Naive thymus-derived CD4-positive, alpha-beta T cell (primary cell): ENCODE measurements at regions not wholly inside any gene's neighbourhood (a gene's known extent, or its start where the extent isn't known, plus 50 kb on each side); places are given as distances from the start of the nearest gene placed in this dataset.

Experiments used
- ATAC-seq: fragments of 150-1000 bp; cut with Tn5 transposase; 2 replicates; pipeline ENCODE4 v1.10.0; 2021; ENCODE audit warnings: mild to moderate bottlenecking, moderate library complexity
- CTCF ChIA-PET: fragments of 350-600 bp; sonication (Branson Sonifier 250); formaldehyde crosslinking; loops from one replicate; lab custom pipeline; 2021; ENCODE audit warnings: antibody characterized with exemption; lab: Charles Lee
- POLR2A ChIA-PET: fragments of 350-600 bp; sonication (Branson Sonifier 250); formaldehyde crosslinking; loops from one replicate; lab custom pipeline; 2021; ENCODE audit warnings: antibody characterized with exemption, inconsistent platforms; lab: Charles Lee
- DNase-seq, 9 donors: peaks; one replicate each; pipeline versions ENCODE4 v3.0.0 to v3.0.0-alpha.2; 2020 to 2022; ENCODE audit warnings: mixed read lengths in 1 of 9
- H3K27ac ChIP-seq: one replicate; pipeline ENCODE4 v1.7.0; 2013; ENCODE audit warnings: mild to moderate bottlenecking, low read depth, low read length, moderate library complexity
- H3K27me3 ChIP-seq, 2 donors: one replicate each; pipeline ENCODE4 v1.7.0; 2013; ENCODE audit warnings: low read length in 2 of 2, mild to moderate bottlenecking in 2 of 2, moderate library complexity in 2 of 2; ENCODE audit not compliant: control insufficient read depth in 2 of 2, insufficient read depth in 2 of 2
- H3K36me3 ChIP-seq, 3 experiments: 1 replicate in 2 of 3; 2 replicates in 1 of 3; pipeline ENCODE4 v1.7.0; 2013; ENCODE audit warnings: low read length in 3 of 3, mild to moderate bottlenecking in 3 of 3, moderate library complexity in 1 of 3; ENCODE audit not compliant: insufficient read depth in 3 of 3, control insufficient read depth in 2 of 3
- H3K4me1 ChIP-seq, 2 donors: one replicate each; pipeline ENCODE4 v1.7.0; 2013; ENCODE audit warnings: low read length in 2 of 2, mild to moderate bottlenecking in 2 of 2, moderate library complexity in 1 of 2; ENCODE audit not compliant: control insufficient read depth in 2 of 2, insufficient read depth in 2 of 2
- H3K4me3 ChIP-seq: 2 replicates; pipeline ENCODE4 v1.7.0; 2013; ENCODE audit warnings: mild to moderate bottlenecking, low read length
- H3K9me3 ChIP-seq, 3 experiments: 1 replicate in 2 of 3; 2 replicates in 1 of 3; pipeline ENCODE4 v1.7.0; 2013; ENCODE audit warnings: low read length in 3 of 3; ENCODE audit not compliant: control insufficient read depth in 2 of 3
- H3K27ac Mint-ChIP-seq, 9 donors: one replicate each; pipeline ENCODE4 v1.8.0; 2020 to 2022; ENCODE audit warnings: mixed read lengths in 9 of 9, mild to moderate bottlenecking in 8 of 9, moderate library complexity in 5 of 9, inconsistent platforms in 2 of 9
- H3K27me3 Mint-ChIP-seq, 5 donors: one replicate each; pipeline ENCODE4 v1.8.0; 2021 to 2022; ENCODE audit warnings: mixed read lengths in 5 of 5, mild to moderate bottlenecking in 1 of 5
- H3K36me3 Mint-ChIP-seq, 5 donors: one replicate each; pipeline ENCODE4 v1.8.0; 2020 to 2022; ENCODE audit warnings: mixed read lengths in 5 of 5, mild to moderate bottlenecking in 3 of 5, inconsistent platforms in 1 of 5
- H3K4me1 Mint-ChIP-seq, 7 donors: one replicate each; pipeline ENCODE4 v1.8.0; 2020 to 2022; ENCODE audit warnings: mixed read lengths in 7 of 7, mild to moderate bottlenecking in 3 of 7, inconsistent platforms in 1 of 7
- H3K4me3 Mint-ChIP-seq, 10 donors: one replicate each; pipeline ENCODE4 v1.8.0; 2020 to 2022; ENCODE audit warnings: mild to moderate bottlenecking in 10 of 10, mixed read lengths in 10 of 10, moderate library complexity in 6 of 10, inconsistent platforms in 2 of 10
- H3K9me3 Mint-ChIP-seq, 11 donors: one replicate each; pipeline ENCODE4 v1.8.0; 2020 to 2022; ENCODE audit warnings: mixed read lengths in 11 of 11, mild to moderate bottlenecking in 4 of 11, inconsistent platforms in 1 of 11, moderate library complexity in 1 of 11
- intact Hi-C, 2 donors: fragments of 100-400 bp; cut with micrococcal nuclease; formaldehyde crosslinking; loops; one replicate each; pipeline ENCODE4 v1.15.1; 2023

GRCh38 chr16:55039931-55040330, 109.3 kb downstream of the IRX5 start:
- no peaks in the 10 kb centered on the region for H3K36me3 ChIP-seq
- no peak overlapping the region for H3K27ac ChIP-seq
- H3K27me3 ChIP-seq: no peaks in the 10 kb centered on the region
- Mint-ChIP-seq H3K27me3 (peaks cover 0 to 12% (median 0%) of the 10 kb centered on the region in 5 donors), H3K4me3 (no peak overlapping the region), H3K36me3 (no peaks in the 10 kb centered on the region), H3K27ac (no peak overlapping the region), H3K9me3 (peaks cover 0 to 2% (median 0%) of the 10 kb centered on the region in 11 donors), H3K4me1 (no peaks in the 10 kb centered on the region)
- no peak for DNase-seq
- H3K4me3 ChIP-seq: no peak overlapping the region
- no peak for ATAC-seq
- intact Hi-C loops: no loop called here
- POLR2A ChIA-PET: no interaction called here
- no peaks in the 10 kb centered on the region for H3K4me1 ChIP-seq
- CTCF ChIA-PET: no interaction called here
- no peaks in the 10 kb centered on the region for H3K9me3 ChIP-seq

- CTCF ChIA-PET: no interaction called here
- intact Hi-C loops: no loop called here
- Mint-ChIP-seq H3K4me3 (no peak overlapping the region), H3K4me1 (no peaks in the 10 kb centered on the region), H3K36me3 (no peaks in the 10 kb centered on the region), H3K9me3 (peaks cover 0 to 2% (median 0%) of the 10 kb centered on the region in 11 donors), H3K27me3 (peaks cover 0 to 12% (median 0%) of the 10 kb centered on the region in 5 donors), H3K27ac (no peak overlapping the region)
- ATAC-seq (no peak), DNase-seq (no peak)
- H3K27me3 ChIP-seq: no peaks in the 10 kb centered on the region
- H3K4me1 ChIP-seq: no peaks in the 10 kb centered on the region
- no peak overlapping the region for H3K4me3 ChIP-seq
- H3K36me3 ChIP-seq: no peaks in the 10 kb centered on the region
- POLR2A ChIA-PET: no interaction called here
- H3K9me3 ChIP-seq: no peaks in the 10 kb centered on the region
- no peak overlapping the region for H3K27ac ChIP-seq
These were observed 109.9 kb downstream of the IRX5 start for GRCh38 chr16:55040366-55041086.

- ATAC-seq (no peak), DNase-seq (no peak)
- Mint-ChIP-seq H3K4me3 (no peak overlapping the region), H3K4me1 (no peaks in the 10 kb centered on the region), H3K9me3 (peaks cover 0 to 4% (median 0%) of the 10 kb centered on the region in 11 donors), H3K27me3 (peaks cover 0 to 12% (median 2%) of the 10 kb centered on the region in 5 donors), H3K27ac (no peak overlapping the region), H3K36me3 (no peaks in the 10 kb centered on the region)
- no peaks in the 10 kb centered on the region for H3K36me3 ChIP-seq
- no peaks in the 10 kb centered on the region for H3K4me1 ChIP-seq
- H3K9me3 ChIP-seq: no peaks in the 10 kb centered on the region
- POLR2A ChIA-PET: no interaction called here
- intact Hi-C loops: no loop called here
- no peaks in the 10 kb centered on the region for H3K27me3 ChIP-seq
- no peak overlapping the region for H3K4me3 ChIP-seq
- H3K27ac ChIP-seq: no peak overlapping the region
- CTCF ChIA-PET: no interaction called here
These were observed 111.0 kb downstream of the IRX5 start for GRCh38 chr16:55041540-55042234.

- DNase-seq: no peak
- no peaks in the 10 kb centered on the region for H3K4me1 Mint-ChIP-seq
- ChIA-PET CTCF (interaction anchor here (0.6 kb wide), 1 partner anchor 351 kb away, joined by 3 read pairs; no protein-coding TSS in a partner anchor), POLR2A (no interaction called here)
- H3K27ac Mint-ChIP-seq: no peak overlapping the region
- ATAC-seq: no peak
- H3K27me3 Mint-ChIP-seq: peaks cover 0 to 8% (median 5%) of the 10 kb centered on the region in 5 donors
- Histone ChIP-seq H3K9me3 (no peaks in the 10 kb centered on the region), H3K27ac (no peak overlapping the region), H3K4me1 (no peaks in the 10 kb centered on the region), H3K4me3 (no peak overlapping the region), H3K27me3 (no peaks in the 10 kb centered on the region), H3K36me3 (no peaks in the 10 kb centered on the region)
- intact Hi-C loops: no loop called here
- H3K4me3 Mint-ChIP-seq: no peak overlapping the region
- peaks cover 0 to 4% (median 0%) of the 10 kb centered on the region in 11 donors for H3K9me3 Mint-ChIP-seq
- no peaks in the 10 kb centered on the region for H3K36me3 Mint-ChIP-seq
These were observed 112.1 kb downstream of the IRX5 start for GRCh38 chr16:55042556-55043432.

- ChIA-PET POLR2A (no interaction called here), CTCF (interaction anchor here (0.6 kb wide), 1 partner anchor 350 kb away, joined by 3 read pairs; no protein-coding TSS in a partner anchor)
- Mint-ChIP-seq H3K27me3 (peaks cover 0 to 8% (median 5%) of the 10 kb centered on the region in 5 donors), H3K36me3 (no peaks in the 10 kb centered on the region), H3K27ac (no peak overlapping the region), H3K4me1 (no peaks in the 10 kb centered on the region), H3K9me3 (peaks cover 0 to 4% (median 0%) of the 10 kb centered on the region in 11 donors), H3K4me3 (no peak overlapping the region)
- no peak overlapping the region for H3K4me3 ChIP-seq
- no peaks in the 10 kb centered on the region for H3K27me3 ChIP-seq
- H3K4me1 ChIP-seq: no peaks in the 10 kb centered on the region
- ATAC-seq (no peak), DNase-seq (no peak)
- no peaks in the 10 kb centered on the region for H3K9me3 ChIP-seq
- no peaks in the 10 kb centered on the region for H3K36me3 ChIP-seq
- intact Hi-C loops: no loop called here
- H3K27ac ChIP-seq: no peak overlapping the region
These were observed 112.8 kb downstream of the IRX5 start for GRCh38 chr16:55043499-55043898.

GRCh38 chr16:55044201-55044975, 113.7 kb downstream of the IRX5 start:
- ATAC-seq (no peak), DNase-seq (no peak)
- ChIA-PET CTCF (no interaction called here), POLR2A (no interaction called here)
- H3K27me3 ChIP-seq: no peaks in the 10 kb centered on the region
- no peak overlapping the region for H3K4me3 Mint-ChIP-seq
- intact Hi-C loops: no loop called here
- no peak overlapping the region for H3K4me3 ChIP-seq
- no peak overlapping the region for H3K27ac ChIP-seq
- H3K4me1 Mint-ChIP-seq: no peaks in the 10 kb centered on the region
- H3K9me3 Mint-ChIP-seq: peaks cover 0 to 4% (median 0%) of the 10 kb centered on the region in 11 donors
- no peaks in the 10 kb centered on the region for H3K36me3 ChIP-seq
- no peaks in the 10 kb centered on the region for H3K9me3 ChIP-seq
- H3K27ac Mint-ChIP-seq: no peak overlapping the region
- no peaks in the 10 kb centered on the region for H3K4me1 ChIP-seq
- no peaks in the 10 kb centered on the region for H3K36me3 Mint-ChIP-seq
- H3K27me3 Mint-ChIP-seq: peaks cover 0 to 8% (median 5%) of the 10 kb centered on the region in 5 donors
